Fibroblast of lung (primary cell): ENCODE measurements at regions not wholly inside any gene's neighbourhood (a gene's known extent, or its start where the extent isn't known, plus 50 kb on each side); places are given as distances from the start of the nearest gene placed in this dataset.

ENCODE experiments used
- EZH2 ChIP-seq: IDR thresholded peaks from 2 replicates; pipeline ENCODE4 v1.5.1; 2012; ENCODE audit warnings: low read length, control low read depth, mild to moderate bottlenecking; ENCODE audit errors: missing control alignments
- TF ChIP-seq, protein P1 (sequence below), 2 donors: IDR thresholded peaks in 1 of 2; conservative IDR thresholded peaks in 1 of 2; 1 replicate in 1 of 2; 2 replicates in 1 of 2; pipeline ENCODE4 v1.5.1; 2011 to 2012; ENCODE audit warnings: low read length in 2 of 2, control low read depth in 1 of 2, inconsistent platforms in 1 of 2, low read depth in 1 of 2, mild to moderate bottlenecking in 1 of 2

DNA sequence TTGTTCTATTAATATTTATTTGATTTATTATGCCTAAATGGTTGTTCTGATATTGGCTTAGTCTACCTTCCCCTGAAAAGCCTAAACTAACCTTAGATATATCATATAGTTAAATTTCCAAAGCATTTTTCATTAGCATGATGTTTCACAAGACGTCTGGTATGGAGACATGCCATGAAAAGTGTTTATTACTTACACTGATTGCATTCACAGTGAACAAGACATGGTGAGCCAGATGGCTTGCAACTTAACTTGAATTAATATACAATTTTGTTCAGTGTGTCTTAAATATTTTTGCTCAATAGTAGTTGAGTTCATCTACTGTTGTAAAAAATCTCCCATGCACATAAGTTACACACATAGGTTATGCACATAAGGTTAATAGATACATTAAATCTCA is 758.4 kb downstream of the NSUN3 start:
- TF ChIP-seq, protein P1, sequence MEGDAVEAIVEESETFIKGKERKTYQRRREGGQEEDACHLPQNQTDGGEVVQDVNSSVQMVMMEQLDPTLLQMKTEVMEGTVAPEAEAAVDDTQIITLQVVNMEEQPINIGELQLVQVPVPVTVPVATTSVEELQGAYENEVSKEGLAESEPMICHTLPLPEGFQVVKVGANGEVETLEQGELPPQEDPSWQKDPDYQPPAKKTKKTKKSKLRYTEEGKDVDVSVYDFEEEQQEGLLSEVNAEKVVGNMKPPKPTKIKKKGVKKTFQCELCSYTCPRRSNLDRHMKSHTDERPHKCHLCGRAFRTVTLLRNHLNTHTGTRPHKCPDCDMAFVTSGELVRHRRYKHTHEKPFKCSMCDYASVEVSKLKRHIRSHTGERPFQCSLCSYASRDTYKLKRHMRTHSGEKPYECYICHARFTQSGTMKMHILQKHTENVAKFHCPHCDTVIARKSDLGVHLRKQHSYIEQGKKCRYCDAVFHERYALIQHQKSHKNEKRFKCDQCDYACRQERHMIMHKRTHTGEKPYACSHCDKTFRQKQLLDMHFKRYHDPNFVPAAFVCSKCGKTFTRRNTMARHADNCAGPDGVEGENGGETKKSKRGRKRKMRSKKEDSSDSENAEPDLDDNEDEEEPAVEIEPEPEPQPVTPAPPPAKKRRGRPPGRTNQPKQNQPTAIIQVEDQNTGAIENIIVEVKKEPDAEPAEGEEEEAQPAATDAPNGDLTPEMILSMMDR (conservative IDR thresholded peaks at IDR 0.05 in 1 of 2, IDR thresholded peaks at IDR 0.05 in 1 of 2; ENCODE audit: low read depth in 1 of 2, low read length in 2 of 2), result no peak
- TF ChIP-seq EZH2, result no peak
